PC-9 (cell line): ENCODE measurements at regions not wholly inside any gene's neighbourhood (a gene's known extent, or its start where the extent isn't known, plus 50 kb on each side); places are given as distances from the start of the nearest gene placed in this dataset.

Experiments used
- BruUV-seq: library from RNA; stranded (reverse); fragments of 400-500 nt; replicated peaks from 2 replicates; lab custom pipeline; 2021; lab: Mats Ljungman, UMichigan
- CTCF ChIA-PET: fragments of 300-600 bp; sonication (Branson Sonifier 250); formaldehyde crosslinking; loops from one replicate; lab custom pipeline; 2022; ENCODE audit warnings: antibody characterized with exemption; lab: Charles Lee
- POLR2A ChIA-PET: fragments of 300-600 bp; sonication (Branson Sonifier 250); formaldehyde crosslinking; loops from one replicate; lab custom pipeline; 2022; ENCODE audit warnings: antibody characterized with exemption; ENCODE audit not compliant: unreplicated experiment; lab: Charles Lee
- DNase-seq, 2 experiments: peaks; one replicate each; pipeline versions ENCODE4 v3.0.0 to v3.0.0-alpha.2; 2015 to 2022; ENCODE audit warnings: mixed read lengths in 1 of 2
- H2AFZ ChIP-seq: fragments of 200-600 bp; sonication (generic); 2 replicates; pipeline ENCODE4 v1.8.1; 2017; ENCODE audit warnings: antibody characterized with exemption
- H3F3A ChIP-seq: fragments of 200-600 bp; sonication (generic); 2 replicates; pipeline ENCODE4 v1.8.1; 2017; ENCODE audit warnings: antibody characterized with exemption, mild to moderate bottlenecking, low read depth; ENCODE audit not compliant: insufficient read depth
- H3K27ac ChIP-seq: fragments of 200-600 bp; sonication (generic); 2 replicates; pipeline ENCODE4 v1.6.1; 2016; ENCODE audit warnings: mixed run types
- H3K27me3 ChIP-seq: fragments of 200-600 bp; sonication (generic); 2 replicates; pipeline ENCODE4 v1.6.1; 2016; ENCODE audit warnings: low read depth, mixed run types; ENCODE audit not compliant: insufficient read depth
- H3K36me3 ChIP-seq: fragments of 200-600 bp; sonication (generic); 2 replicates; pipeline ENCODE4 v1.6.1; 2016; ENCODE audit warnings: low read depth, mixed run types
- H3K4me1 ChIP-seq: fragments of 200-600 bp; sonication (generic); replicated peaks from 2 replicates; pipeline ENCODE4 v1.6.1; 2016; ENCODE audit warnings: mixed run types; ENCODE audit not compliant: insufficient read depth
- H3K4me2 ChIP-seq: fragments of 200-600 bp; sonication (generic); 2 replicates; pipeline ENCODE4 v1.6.1; 2017; ENCODE audit warnings: mixed run types
- H3K4me3 ChIP-seq: fragments of 200-600 bp; sonication (generic); 2 replicates; pipeline ENCODE4 v1.6.1; 2016; ENCODE audit warnings: mixed run types
- H3K79me2 ChIP-seq: fragments of 200-600 bp; sonication (generic); 2 replicates; pipeline ENCODE4 v1.6.1; 2017; ENCODE audit warnings: low read depth, mixed run types
- H3K9me2 ChIP-seq: fragments of 200-600 bp; sonication (generic); 2 replicates; pipeline ENCODE4 v1.8.1; 2017; ENCODE audit warnings: mild to moderate bottlenecking; ENCODE audit not compliant: insufficient read depth
- H3K9me3 ChIP-seq: fragments of 200-600 bp; sonication (generic); 2 replicates; pipeline ENCODE4 v1.8.1; 2016; ENCODE audit warnings: low read depth; ENCODE audit not compliant: insufficient read depth
- H4K20me1 ChIP-seq: fragments of 200-600 bp; sonication (generic); 2 replicates; pipeline ENCODE4 v1.8.1; 2017; ENCODE audit not compliant: insufficient read depth
- CTCF ChIP-seq: fragments of 200-600 bp; sonication (generic); conservative IDR thresholded peaks from 2 replicates; pipeline ENCODE4 v1.6.1; 2017; ENCODE audit warnings: mixed run types, antibody characterized with exemption, mild to moderate bottlenecking, moderate library complexity
- EZH2 ChIP-seq: fragments of 200-600 bp; sonication (generic); IDR thresholded peaks from 2 replicates; pipeline ENCODE4 v1.8.0; 2017; ENCODE audit warnings: antibody characterized with exemption, low read depth
- intact Hi-C: fragments of 100-400 bp; cut with micrococcal nuclease; formaldehyde crosslinking; loops from one replicate; pipeline ENCODE4 v1.10.0; 2022; ENCODE audit not compliant: unreplicated experiment

- H3K9me2 ChIP-seq = no peaks in the 10 kb centered on the region
- no peak for TF ChIP-seq EZH2
- no peak for TF ChIP-seq CTCF
- H3K9me3 ChIP-seq = no peaks in the 10 kb centered on the region
- no peaks in the 10 kb centered on the region for H3K4me1 ChIP-seq
- no peaks in the 10 kb centered on the region for H4K20me1 ChIP-seq
- DNase-seq = no peak
- ChIA-PET POLR2A (no interaction called here), CTCF (no interaction called here)
- H2AFZ ChIP-seq = no peak overlapping the region
- H3K36me3 ChIP-seq = no peaks in the 10 kb centered on the region
- BruUV-seq = no TSS peak
- H3K79me2 ChIP-seq = no peaks in the 10 kb centered on the region
- no peak overlapping the region for H3K27ac ChIP-seq
- no peak overlapping the region for H3K4me2 ChIP-seq
- intact Hi-C loops = no loop called here
- no peaks in the 10 kb centered on the region for H3K27me3 ChIP-seq
- no peak overlapping the region for H3K4me3 ChIP-seq
- H3F3A ChIP-seq = no peaks in the 10 kb centered on the region
Observed at GRCh38 chr3:26208201-26208600, 414.4 kb upstream of the LRRC3B start.

GRCh38 chr3:26229801-26230200 lies 392.8 kb upstream of the LRRC3B start:
- Histone ChIP-seq H3K79me2 (no peaks in the 10 kb centered on the region), H3K36me3 (no peaks in the 10 kb centered on the region), H3K27me3 (no peaks in the 10 kb centered on the region), H3K9me3 (no peaks in the 10 kb centered on the region), H4K20me1 (no peaks in the 10 kb centered on the region), H3K4me1 (no peaks in the 10 kb centered on the region), H3F3A (no peaks in the 10 kb centered on the region), H3K4me3 (no peak overlapping the region), H3K27ac (no peak overlapping the region), H2AFZ (no peak overlapping the region), H3K4me2 (no peak overlapping the region), H3K9me2 (no peaks in the 10 kb centered on the region)
- BruUV-seq = no TSS peak
- POLR2A ChIA-PET = no interaction called here
- TF ChIP-seq EZH2 = no peak
- TF ChIP-seq CTCF = no peak
- intact Hi-C loops = no loop called here
- CTCF ChIA-PET = no interaction called here
- no peak for DNase-seq

- no peaks in the 10 kb centered on the region for H3K27me3 ChIP-seq
- DNase-seq = no peak
- CTCF ChIA-PET = no interaction called here
- TF ChIP-seq EZH2 = no peak
- TF ChIP-seq CTCF = no peak
- no peaks in the 10 kb centered on the region for H4K20me1 ChIP-seq
- no peaks in the 10 kb centered on the region for H3K79me2 ChIP-seq
- POLR2A ChIA-PET = no interaction called here
- H3K27ac ChIP-seq = no peak overlapping the region
- no peak overlapping the region for H2AFZ ChIP-seq
- no peak overlapping the region for H3K4me2 ChIP-seq
- H3F3A ChIP-seq = no peaks in the 10 kb centered on the region
- H3K9me3 ChIP-seq = no peaks in the 10 kb centered on the region
- no peaks in the 10 kb centered on the region for H3K36me3 ChIP-seq
- no TSS peak for BruUV-seq
- H3K4me3 ChIP-seq = no peak overlapping the region
- intact Hi-C loops = no loop called here
- no peaks in the 10 kb centered on the region for H3K9me2 ChIP-seq
- H3K4me1 ChIP-seq = no peaks in the 10 kb centered on the region
Observed at GRCh38 chr3:26233374-26233773, 389.2 kb upstream of the LRRC3B start.
